ENCODE measurements at regions not wholly inside any gene's neighbourhood (a gene's known extent, or its start where the extent isn't known, plus 50 kb on each side); places are given as distances from the start of the nearest gene placed in this dataset.
"Not testable (repeated sequence)": the region's sequence is repeated elsewhere in the genome, so short reads cannot be mapped to it uniquely, and the experiment has no call there.

DNA sequence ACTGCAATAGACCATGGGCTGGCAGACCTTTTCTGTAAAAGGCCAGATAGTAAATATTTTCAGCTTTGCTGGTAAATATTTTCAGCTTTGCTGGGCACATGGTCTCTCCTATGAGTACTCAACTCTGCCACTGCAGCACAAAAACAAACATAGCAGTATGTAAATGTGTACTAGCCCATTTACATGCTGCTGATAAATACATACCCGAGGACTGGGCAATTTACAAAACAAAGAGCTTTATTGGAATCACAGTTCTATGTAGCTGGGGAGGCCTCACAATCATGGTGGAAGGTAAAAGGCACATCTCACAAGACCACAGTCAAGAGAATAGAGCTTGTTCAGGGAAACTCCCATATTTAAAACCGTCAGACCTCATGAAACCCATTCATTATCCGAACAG, 793.0 kb downstream of the EDEM1 start:
- Mint-ChIP-seq H3K27ac (no peak overlapping the region), H3K4me3 (no peak overlapping the region), H3K36me3 (ENCODE audit: low read depth) (no peaks in the 10 kb centered on the region), H3K4me1 (ENCODE audit: low read depth) (no peaks in the 10 kb centered on the region), H3K9me3 (peaks cover 10% of the 10 kb centered on the region), H3K27me3 (no peaks in the 10 kb centered on the region)
- DNase-seq: no peak
- TF ChIP-seq, protein P1, sequence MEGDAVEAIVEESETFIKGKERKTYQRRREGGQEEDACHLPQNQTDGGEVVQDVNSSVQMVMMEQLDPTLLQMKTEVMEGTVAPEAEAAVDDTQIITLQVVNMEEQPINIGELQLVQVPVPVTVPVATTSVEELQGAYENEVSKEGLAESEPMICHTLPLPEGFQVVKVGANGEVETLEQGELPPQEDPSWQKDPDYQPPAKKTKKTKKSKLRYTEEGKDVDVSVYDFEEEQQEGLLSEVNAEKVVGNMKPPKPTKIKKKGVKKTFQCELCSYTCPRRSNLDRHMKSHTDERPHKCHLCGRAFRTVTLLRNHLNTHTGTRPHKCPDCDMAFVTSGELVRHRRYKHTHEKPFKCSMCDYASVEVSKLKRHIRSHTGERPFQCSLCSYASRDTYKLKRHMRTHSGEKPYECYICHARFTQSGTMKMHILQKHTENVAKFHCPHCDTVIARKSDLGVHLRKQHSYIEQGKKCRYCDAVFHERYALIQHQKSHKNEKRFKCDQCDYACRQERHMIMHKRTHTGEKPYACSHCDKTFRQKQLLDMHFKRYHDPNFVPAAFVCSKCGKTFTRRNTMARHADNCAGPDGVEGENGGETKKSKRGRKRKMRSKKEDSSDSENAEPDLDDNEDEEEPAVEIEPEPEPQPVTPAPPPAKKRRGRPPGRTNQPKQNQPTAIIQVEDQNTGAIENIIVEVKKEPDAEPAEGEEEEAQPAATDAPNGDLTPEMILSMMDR (IDR thresholded peaks at IDR 0.05): no peak
- ChIA-PET CTCF (no interaction called here), POLR2A (no interaction called here)
- intact Hi-C loops (cut with micrococcal nuclease): no loop called here
- no peak for ATAC-seq

DNA sequence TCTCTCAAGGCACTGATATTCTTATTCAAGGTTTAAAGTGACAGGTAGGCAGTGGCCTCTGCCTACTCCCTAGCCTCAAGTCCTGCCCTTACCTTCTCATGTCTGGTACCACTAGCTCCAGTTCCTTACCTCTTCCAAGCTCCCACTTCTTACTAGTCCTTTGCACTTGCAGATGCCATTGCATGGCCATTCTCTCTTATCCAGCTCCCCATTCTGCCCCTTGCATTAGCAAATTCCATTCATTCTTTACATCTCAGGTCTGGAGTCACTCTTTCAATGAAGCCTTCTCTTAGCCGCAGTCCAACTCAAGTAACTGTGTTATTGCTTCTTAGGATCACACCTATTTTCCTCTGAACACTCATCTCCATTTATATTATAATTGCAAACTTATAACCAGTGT, 807.1 kb downstream of the EDEM1 start:
- Mint-ChIP-seq H3K27me3 (no peaks in the 10 kb centered on the region), H3K4me3 (no peak overlapping the region), H3K36me3 (ENCODE audit: low read depth) (no peaks in the 10 kb centered on the region), H3K4me1 (ENCODE audit: low read depth) (no peaks in the 10 kb centered on the region), H3K27ac (no peak overlapping the region), H3K9me3 (peaks cover 1% of the 10 kb centered on the region)
- ChIA-PET POLR2A (no interaction called here), CTCF (no interaction called here)
- no peak for ATAC-seq
- TF ChIP-seq, protein P1 (IDR thresholded peaks at IDR 0.05): no peak
- intact Hi-C loops (cut with micrococcal nuclease): no loop called here
- no peak for DNase-seq

DNA sequence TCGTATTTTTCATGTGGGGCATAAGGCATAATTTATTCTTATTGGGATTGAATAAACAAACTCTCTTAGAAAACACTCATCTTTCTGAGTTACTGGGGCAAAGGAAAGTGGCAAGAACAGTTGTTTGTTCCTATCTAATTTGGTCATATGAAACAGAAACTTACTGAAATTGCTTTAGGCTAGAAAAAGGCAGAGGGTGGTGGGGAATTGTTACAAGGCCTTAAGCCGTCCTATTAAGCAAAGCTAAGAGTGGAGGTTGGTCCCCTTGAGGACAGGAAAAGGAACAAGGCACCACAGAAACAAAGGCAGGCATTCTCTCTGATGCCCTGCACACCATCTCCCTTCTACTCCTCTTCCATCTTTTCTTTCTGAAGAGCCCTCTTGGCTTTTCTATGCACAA, 830.9 kb downstream of the EDEM1 start:
- H3K27ac Mint-ChIP-seq: no peak overlapping the region
- POLR2A ChIA-PET: interaction anchor here (0.6 kb wide), 1 partner anchor 67 kb away, joined by 5 read pairs; no protein-coding TSS in a partner anchor
- intact Hi-C loops (cut with micrococcal nuclease): no loop called here

DNA sequence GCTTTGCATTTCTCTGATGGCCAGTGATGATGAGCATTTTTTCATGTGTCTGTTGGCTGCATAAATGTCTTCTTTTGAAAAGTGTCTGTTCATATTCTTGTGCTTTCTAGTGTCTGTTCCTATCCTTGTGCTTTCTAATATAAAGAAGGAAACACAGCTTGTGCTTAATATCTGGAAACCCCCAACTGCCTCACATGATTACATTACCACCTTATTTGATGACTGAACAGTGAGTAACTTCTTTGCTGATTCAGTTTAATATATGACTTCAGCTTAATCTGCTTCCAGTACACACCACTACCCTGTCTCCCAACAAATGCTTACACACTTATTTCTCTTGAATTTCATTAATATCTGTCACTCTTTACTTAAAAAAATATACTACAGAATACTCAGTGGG, 835.1 kb downstream of the EDEM1 start:
- TF ChIP-seq, protein P1 (IDR thresholded peaks at IDR 0.05): no peak
- H3K4me3 Mint-ChIP-seq: no peak overlapping the region
- POLR2A ChIA-PET: no interaction called here
- no peak for DNase-seq
- H3K36me3 Mint-ChIP-seq (ENCODE audit: low read depth): no peaks in the 10 kb centered on the region
- H3K9me3 Mint-ChIP-seq: peaks cover 9% of the 10 kb centered on the region
- ATAC-seq: no peak
- intact Hi-C loops (cut with micrococcal nuclease): no loop called here
- no peak overlapping the region for H3K27ac Mint-ChIP-seq
- H3K27me3 Mint-ChIP-seq: no peaks in the 10 kb centered on the region
- H3K4me1 Mint-ChIP-seq (ENCODE audit: low read depth): no peaks in the 10 kb centered on the region
- CTCF ChIA-PET: no interaction called here

More for the DNA sequence above, 830.9 kb downstream of the EDEM1 start:
- ATAC-seq (no peak), DNase-seq (no peak)
- TF ChIP-seq, protein P1 (IDR thresholded peaks at IDR 0.05): no peak
- Mint-ChIP-seq H3K9me3 (peaks cover 17% of the 10 kb centered on the region), H3K27me3 (no peaks in the 10 kb centered on the region), H3K36me3 (ENCODE audit: low read depth) (no peaks in the 10 kb centered on the region), H3K4me1 (ENCODE audit: low read depth) (no peaks in the 10 kb centered on the region), H3K4me3 (no peak overlapping the region)
- CTCF ChIA-PET: no interaction called here

DNA sequence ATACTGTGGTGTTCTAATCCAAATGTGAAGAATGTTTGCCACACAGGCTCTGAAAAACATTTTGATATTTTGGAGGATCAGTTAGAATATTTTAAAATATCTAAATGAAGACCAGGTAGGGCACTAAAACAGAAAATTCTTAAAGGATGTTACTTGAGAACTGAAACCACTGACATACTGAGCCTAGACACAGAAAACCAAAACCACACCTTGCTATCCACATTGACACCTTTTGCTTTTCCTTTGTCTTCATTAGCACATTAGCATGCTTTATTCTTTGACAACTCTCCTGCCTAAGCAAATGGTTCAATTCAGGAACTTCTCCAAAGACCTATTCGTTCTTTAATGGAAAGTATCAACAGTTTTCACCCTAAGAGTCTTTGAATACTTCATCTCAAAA, 835.9 kb upstream of the GRM7 start:
- ATAC-seq: no peak
- Mint-ChIP-seq H3K27me3 (no peaks in the 10 kb centered on the region), H3K4me3 (no peak overlapping the region), H3K36me3 (ENCODE audit: low read depth) (no peaks in the 10 kb centered on the region), H3K9me3 (peaks cover 9% of the 10 kb centered on the region), H3K27ac (no peak overlapping the region), H3K4me1 (ENCODE audit: low read depth) (no peaks in the 10 kb centered on the region)
- POLR2A ChIA-PET: no interaction called here
- intact Hi-C loops (cut with micrococcal nuclease): no loop called here
- no peak for DNase-seq
- TF ChIP-seq, protein P1 (IDR thresholded peaks at IDR 0.05): no peak
- CTCF ChIA-PET: no interaction called here

DNA sequence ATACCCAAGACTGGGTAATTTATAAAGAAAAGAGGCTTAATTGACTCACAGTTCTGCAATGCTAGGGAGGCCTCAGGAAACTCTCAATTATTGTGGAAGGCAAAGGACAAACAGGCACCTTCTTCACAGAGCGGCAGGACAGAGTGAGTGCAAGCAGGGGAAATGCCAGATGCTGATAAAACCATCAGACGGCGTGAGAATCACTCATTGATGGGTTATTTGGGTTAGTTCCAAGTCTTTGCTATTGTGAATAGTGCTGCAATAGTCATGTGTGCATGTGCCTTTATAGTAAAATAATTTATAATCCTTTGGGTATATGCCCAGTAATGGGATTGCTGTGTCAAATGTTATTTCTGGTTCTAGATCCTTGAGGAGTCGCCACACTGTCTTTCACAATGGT, 830.3 kb upstream of the GRM7 start:
- H3K4me3 Mint-ChIP-seq; H3K36me3 Mint-ChIP-seq (ENCODE audit: low read depth); intact Hi-C loops (cut with micrococcal nuclease); H3K4me1 Mint-ChIP-seq (ENCODE audit: low read depth); DNase-seq; H3K27ac Mint-ChIP-seq; H3K27me3 Mint-ChIP-seq; ATAC-seq; CTCF ChIA-PET: not testable (repeated sequence)
- peaks cover 11% of the 10 kb centered on the region for H3K9me3 Mint-ChIP-seq
- POLR2A ChIA-PET: interaction anchor here (0.6 kb wide), 1 partner anchor 11 kb away, joined by 3 read pairs; no protein-coding TSS in a partner anchor
